CD4-positive, alpha-beta T cell (primary cell): ENCODE measurements at regions not wholly inside any gene's neighbourhood (a gene's known extent, or its start where the extent isn't known, plus 50 kb on each side); places are given as distances from the start of the nearest gene placed in this dataset.

Source experiments
- ATAC-seq: fragments of 200-7000 bp; cut with Tn5 transposase; one replicate; pipeline ENCODE4 v1.10.0; 2022; ENCODE audit warnings: mild to moderate bottlenecking; ENCODE audit not compliant: poor library complexity
- CTCF ChIA-PET: fragments of 350-600 bp; sonication (Branson Sonifier 250); formaldehyde crosslinking; loops from one replicate; lab custom pipeline; 2021; ENCODE audit warnings: antibody characterized with exemption, inconsistent platforms; lab: Charles Lee
- POLR2A ChIA-PET: fragments of 350-600 bp; sonication (Branson Sonifier 250); formaldehyde crosslinking; loops from one replicate; lab custom pipeline; 2021; ENCODE audit warnings: antibody characterized with exemption, inconsistent platforms; lab: Charles Lee
- DNase-seq, 14 experiments: peaks; one replicate each; pipeline ENCODE4 v3.0.0-alpha.2; 2013 to 2020; ENCODE audit warnings: mixed read lengths in 2 of 14
- H3K27ac ChIP-seq, 2 donors: one replicate each; pipeline versions ENCODE4 v1.5.1 to v1.7.0; 2013; ENCODE audit warnings: low read length in 2 of 2, low read depth in 1 of 2, mild to moderate bottlenecking in 1 of 2
- H3K27me3 ChIP-seq, 2 experiments: 1 replicate in 1 of 2; 2 replicates in 1 of 2; pipeline versions ENCODE4 v1.6.1 to v1.7.0; 2013; ENCODE audit warnings: low read length in 2 of 2, control low read depth in 1 of 2, mild to moderate bottlenecking in 1 of 2, moderate library complexity in 1 of 2; ENCODE audit not compliant: insufficient read depth in 2 of 2, control insufficient read depth in 1 of 2
- H3K36me3 ChIP-seq: one replicate; pipeline ENCODE4 v1.6.1; 2013; ENCODE audit warnings: low read length, control low read depth; ENCODE audit not compliant: insufficient read depth
- H3K4me1 ChIP-seq: one replicate; pipeline ENCODE4 v1.6.1; 2013; ENCODE audit warnings: low read length, control low read depth; ENCODE audit not compliant: insufficient read depth
- H3K4me3 ChIP-seq: one replicate; pipeline ENCODE4 v1.5.1; 2013; ENCODE audit warnings: mild to moderate bottlenecking, low read length, moderate library complexity
- H3K9me3 ChIP-seq, 2 experiments: 1 replicate in 1 of 2; 2 replicates in 1 of 2; pipeline versions ENCODE4 v1.6.1 to v1.7.0; 2013; ENCODE audit warnings: low read length in 2 of 2, mild to moderate bottlenecking in 2 of 2, control low read depth in 1 of 2, moderate library complexity in 1 of 2; ENCODE audit not compliant: control insufficient read depth in 1 of 2, insufficient read depth in 1 of 2
- H3K27ac Mint-ChIP-seq: one replicate; pipeline ENCODE4 v1.8.0; 2020; ENCODE audit warnings: mixed read lengths
- H3K27me3 Mint-ChIP-seq: one replicate; pipeline ENCODE4 v1.8.0; 2021; ENCODE audit warnings: mixed read lengths
- H3K36me3 Mint-ChIP-seq: one replicate; pipeline ENCODE4 v1.8.0; 2021; ENCODE audit warnings: low read depth, mixed read lengths
- H3K4me1 Mint-ChIP-seq: one replicate; pipeline ENCODE4 v1.8.0; 2021; ENCODE audit warnings: low read depth, mixed read lengths
- H3K4me3 Mint-ChIP-seq: one replicate; pipeline ENCODE4 v1.8.0; 2020; ENCODE audit warnings: mild to moderate bottlenecking, mixed read lengths
- H3K9me3 Mint-ChIP-seq: one replicate; pipeline ENCODE4 v1.8.0; 2020; ENCODE audit warnings: mixed read lengths
- CTCF ChIP-seq: fragments of 200-600 bp; IDR thresholded peaks from one replicate; pipeline ENCODE4 v1.8.0; 2022; ENCODE audit warnings: antibody characterized with exemption, mild to moderate bottlenecking
- intact Hi-C, 2 experiments: fragments of 100-400 bp; cut with DNase I in 1 of 2; cut with micrococcal nuclease in 1 of 2; formaldehyde crosslinking; loops; one replicate each; pipeline versions ENCODE4 v1.15.1 to v1.9.0; 2023 to 2025; cut with DNase I, micrococcal nuclease

GRCh38 chr15:62528505-62528904, 363.4 kb upstream of the C2CD4B start:
- intact Hi-C loops, result no loop called here
- H3K36me3 ChIP-seq, result no peaks in the 10 kb centered on the region
- H3K27ac ChIP-seq, result no peak overlapping the region
- Mint-ChIP-seq H3K9me3 (no peaks in the 10 kb centered on the region), H3K4me3 (no peak overlapping the region), H3K36me3 (no peaks in the 10 kb centered on the region), H3K4me1 (no peaks in the 10 kb centered on the region), H3K27ac (no peak overlapping the region), H3K27me3 (peaks cover 12% of the 10 kb centered on the region)
- H3K27me3 ChIP-seq, result no peaks in the 10 kb centered on the region
- ATAC-seq (no peak), DNase-seq (no peak)
- no peaks in the 10 kb centered on the region for H3K4me1 ChIP-seq
- no peak overlapping the region for H3K4me3 ChIP-seq
- H3K9me3 ChIP-seq, result no peaks in the 10 kb centered on the region
- TF ChIP-seq CTCF, result no peak
- ChIA-PET POLR2A (no interaction called here), CTCF (no interaction called here)

GRCh38 chr15:62532367-62532766, 367.3 kb upstream of the C2CD4B start:
- Mint-ChIP-seq H3K36me3 (no peaks in the 10 kb centered on the region), H3K27me3 (peaks cover 10% of the 10 kb centered on the region), H3K9me3 (no peaks in the 10 kb centered on the region), H3K27ac (no peak overlapping the region), H3K4me3 (no peak overlapping the region), H3K4me1 (no peaks in the 10 kb centered on the region)
- Histone ChIP-seq H3K27me3 (no peaks in the 10 kb centered on the region), H3K4me3 (no peak overlapping the region), H3K9me3 (no peaks in the 10 kb centered on the region), H3K36me3 (no peaks in the 10 kb centered on the region), H3K27ac (no peak overlapping the region), H3K4me1 (no peaks in the 10 kb centered on the region)
- no peak for TF ChIP-seq CTCF
- no peak for DNase-seq
- ChIA-PET CTCF (no interaction called here), POLR2A (no interaction called here)
- intact Hi-C loops, result no loop called here
- no peak for ATAC-seq

GRCh38 chr15:62533687-62534086, 368.6 kb upstream of the C2CD4B start:
- no peaks in the 10 kb centered on the region for H3K9me3 ChIP-seq
- H3K4me3 ChIP-seq, result no peak overlapping the region
- ChIA-PET POLR2A (no interaction called here), CTCF (no interaction called here)
- H3K4me3 Mint-ChIP-seq, result no peak overlapping the region
- no peak overlapping the region for H3K27ac ChIP-seq
- no peak for ATAC-seq
- peaks cover 15% of the 10 kb centered on the region for H3K27me3 Mint-ChIP-seq
- H3K4me1 ChIP-seq, result no peaks in the 10 kb centered on the region
- no peaks in the 10 kb centered on the region for H3K36me3 Mint-ChIP-seq
- H3K4me1 Mint-ChIP-seq, result no peaks in the 10 kb centered on the region
- H3K36me3 ChIP-seq, result no peaks in the 10 kb centered on the region
- no peak for TF ChIP-seq CTCF
- no peaks in the 10 kb centered on the region for H3K9me3 Mint-ChIP-seq
- H3K27me3 ChIP-seq, result no peaks in the 10 kb centered on the region
- H3K27ac Mint-ChIP-seq, result no peak overlapping the region
- DNase-seq, result no peak
- intact Hi-C loops, result no loop called here
